WTC11 (cell line): ENCODE measurements at regions not wholly inside any gene's neighbourhood (a gene's known extent, or its start where the extent isn't known, plus 50 kb on each side); places are given as distances from the start of the nearest gene placed in this dataset.
"Not testable (repeated sequence)": the region's sequence is repeated elsewhere in the genome, so short reads cannot be mapped to it uniquely, and the experiment has no call there.

ENCODE experiments used
- ATAC-seq: fragments of 200-7000 bp; cut with Tn5 transposase; 2 replicates; pipeline ENCODE4 v1.10.0; 2021; ENCODE audit warnings: mild to moderate bottlenecking, moderate library complexity
- CTCF ChIA-PET: fragments of 300-600 bp; sonication (Branson Sonifier 250); formaldehyde crosslinking; loops from one replicate; lab custom pipeline; 2021; ENCODE audit warnings: antibody characterized with exemption; lab: Charles Lee
- POLR2A ChIA-PET: fragments of 350-600 bp; sonication (Branson Sonifier 250); formaldehyde crosslinking; loops from one replicate; lab custom pipeline; 2021; ENCODE audit warnings: antibody characterized with exemption; lab: Charles Lee
- DNase-seq: peaks from one replicate; pipeline ENCODE4 v3.0.0; 2021; ENCODE audit warnings: low spot score
- H3K27ac Mint-ChIP-seq: 2 replicates; pipeline ENCODE4 v1.8.0; 2021; ENCODE audit warnings: mixed read lengths
- H3K27me3 Mint-ChIP-seq: 2 replicates; pipeline ENCODE4 v1.8.0; 2021; ENCODE audit warnings: low read depth, mild to moderate bottlenecking, moderate library complexity, mixed read lengths
- H3K36me3 Mint-ChIP-seq: 2 replicates; pipeline ENCODE4 v1.8.0; 2021; ENCODE audit warnings: mixed read lengths
- H3K4me1 Mint-ChIP-seq: 2 replicates; pipeline ENCODE4 v1.8.0; 2022; ENCODE audit warnings: mixed read lengths
- H3K4me3 Mint-ChIP-seq: 2 replicates; pipeline ENCODE4 v1.8.0; 2021; ENCODE audit warnings: mild to moderate bottlenecking, moderate library complexity, mixed read lengths
- H3K9me3 Mint-ChIP-seq: 2 replicates; pipeline ENCODE4 v1.8.0; 2021; ENCODE audit warnings: mixed read lengths
- CBFB ChIP-seq: sonication (generic); formaldehyde crosslinking; IDR thresholded peaks from 2 replicates; pipeline ENCODE4 v1.8.1; 2022; ENCODE audit warnings: mild to moderate bottlenecking, low read depth, missing genetic modification reagents
- CREB1 ChIP-seq: sonication (generic); formaldehyde crosslinking; IDR thresholded peaks from 2 replicates; pipeline ENCODE4 v1.8.0; 2023; ENCODE audit warnings: mild to moderate bottlenecking, missing genetic modification reagents
- IRF2 ChIP-seq: sonication (generic); formaldehyde crosslinking; IDR thresholded peaks from 2 replicates; pipeline ENCODE4 v1.8.0; 2022; ENCODE audit warnings: low read depth, missing genetic modification reagents, borderline replicate concordance
- NFE2L1 ChIP-seq: sonication (generic); formaldehyde crosslinking; IDR thresholded peaks from 2 replicates; pipeline ENCODE4 v1.8.1; 2023; ENCODE audit warnings: missing genetic modification reagents
- NR2C2 ChIP-seq: sonication (generic); formaldehyde crosslinking; IDR thresholded peaks from 2 replicates; pipeline ENCODE4 v1.8.0; 2022; ENCODE audit warnings: mild to moderate bottlenecking, missing genetic modification reagents
- TEAD1 ChIP-seq: sonication (generic); formaldehyde crosslinking; IDR thresholded peaks from 2 replicates; pipeline ENCODE4 v1.8.0; 2022; ENCODE audit warnings: mild to moderate bottlenecking, missing genetic modification reagents
- ZNF219 ChIP-seq: sonication (generic); formaldehyde crosslinking; IDR thresholded peaks from 2 replicates; pipeline ENCODE4 v1.8.0; 2023; ENCODE audit warnings: missing genetic modification reagents, mild to moderate bottlenecking, borderline replicate concordance
- ZNF671 ChIP-seq: fragments of 250-450 bp; sonication (Bioruptor Pico); IDR thresholded peaks from 2 replicates; pipeline ENCODE4 v1.8.0; 2021; ENCODE audit warnings: mild to moderate bottlenecking
- TF ChIP-seq, protein P1 (sequence below): sonication (generic); formaldehyde crosslinking; IDR thresholded peaks from 2 replicates; pipeline ENCODE4 v1.8.0; 2022; ENCODE audit warnings: missing genetic modification reagents
- TF ChIP-seq, protein P2 (sequence below): sonication (generic); formaldehyde crosslinking; IDR thresholded peaks from 2 replicates; pipeline ENCODE4 v1.8.0; 2022; ENCODE audit warnings: mild to moderate bottlenecking, missing genetic modification reagents
- TF ChIP-seq, protein P3 (sequence below): fragments of 250-450 bp; sonication (Bioruptor Pico); conservative IDR thresholded peaks from 2 replicates; pipeline ENCODE4 v1.9.0; 2021; ENCODE audit warnings: mild to moderate bottlenecking
- TF ChIP-seq, protein P4 (sequence below): sonication (generic); formaldehyde crosslinking; IDR thresholded peaks from 2 replicates; pipeline ENCODE4 v1.8.1; 2022; ENCODE audit warnings: mild to moderate bottlenecking, missing genetic modification reagents, moderate library complexity, borderline replicate concordance
- TF ChIP-seq, protein P5 (sequence below): sonication (generic); formaldehyde crosslinking; IDR thresholded peaks from 2 replicates; pipeline ENCODE4 v1.8.1; 2023; ENCODE audit warnings: mild to moderate bottlenecking, missing genetic modification reagents, moderate library complexity

DNA sequence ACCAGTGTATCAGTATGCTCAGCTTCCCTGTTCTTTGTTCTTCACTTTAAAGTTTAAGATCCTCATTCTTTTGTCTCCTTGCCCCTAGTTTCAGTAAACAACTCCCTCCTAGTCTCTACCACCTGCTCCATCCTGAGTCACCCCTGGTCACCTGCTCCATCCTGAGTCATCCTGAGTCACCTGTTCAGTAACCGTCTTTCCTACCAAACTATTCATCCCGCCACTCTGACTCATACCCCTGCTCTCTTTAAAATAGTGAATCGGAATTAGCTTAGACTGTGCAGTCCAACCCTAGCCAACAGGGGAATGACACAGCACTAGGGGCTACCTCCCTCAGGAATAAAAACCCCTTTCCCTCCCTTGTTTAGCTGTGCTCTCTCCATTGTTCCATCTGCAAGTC lies 888.1 kb upstream of the MDGA2 start (continued):
- TF ChIP-seq IRF2 (no peak), ZNF671 (CRISPR knock-in tag) (no peak), CREB1 (CRISPR knock-in tag) (no peak), TEAD1 (CRISPR knock-in tag) (no peak), ZNF219 (CRISPR knock-in tag) (no peak), NFE2L1 (CRISPR knock-in tag) (no peak), CBFB (CRISPR knock-in tag) (no peak), NR2C2 (CRISPR knock-in tag) (no peak)
- TF ChIP-seq, protein P1, sequence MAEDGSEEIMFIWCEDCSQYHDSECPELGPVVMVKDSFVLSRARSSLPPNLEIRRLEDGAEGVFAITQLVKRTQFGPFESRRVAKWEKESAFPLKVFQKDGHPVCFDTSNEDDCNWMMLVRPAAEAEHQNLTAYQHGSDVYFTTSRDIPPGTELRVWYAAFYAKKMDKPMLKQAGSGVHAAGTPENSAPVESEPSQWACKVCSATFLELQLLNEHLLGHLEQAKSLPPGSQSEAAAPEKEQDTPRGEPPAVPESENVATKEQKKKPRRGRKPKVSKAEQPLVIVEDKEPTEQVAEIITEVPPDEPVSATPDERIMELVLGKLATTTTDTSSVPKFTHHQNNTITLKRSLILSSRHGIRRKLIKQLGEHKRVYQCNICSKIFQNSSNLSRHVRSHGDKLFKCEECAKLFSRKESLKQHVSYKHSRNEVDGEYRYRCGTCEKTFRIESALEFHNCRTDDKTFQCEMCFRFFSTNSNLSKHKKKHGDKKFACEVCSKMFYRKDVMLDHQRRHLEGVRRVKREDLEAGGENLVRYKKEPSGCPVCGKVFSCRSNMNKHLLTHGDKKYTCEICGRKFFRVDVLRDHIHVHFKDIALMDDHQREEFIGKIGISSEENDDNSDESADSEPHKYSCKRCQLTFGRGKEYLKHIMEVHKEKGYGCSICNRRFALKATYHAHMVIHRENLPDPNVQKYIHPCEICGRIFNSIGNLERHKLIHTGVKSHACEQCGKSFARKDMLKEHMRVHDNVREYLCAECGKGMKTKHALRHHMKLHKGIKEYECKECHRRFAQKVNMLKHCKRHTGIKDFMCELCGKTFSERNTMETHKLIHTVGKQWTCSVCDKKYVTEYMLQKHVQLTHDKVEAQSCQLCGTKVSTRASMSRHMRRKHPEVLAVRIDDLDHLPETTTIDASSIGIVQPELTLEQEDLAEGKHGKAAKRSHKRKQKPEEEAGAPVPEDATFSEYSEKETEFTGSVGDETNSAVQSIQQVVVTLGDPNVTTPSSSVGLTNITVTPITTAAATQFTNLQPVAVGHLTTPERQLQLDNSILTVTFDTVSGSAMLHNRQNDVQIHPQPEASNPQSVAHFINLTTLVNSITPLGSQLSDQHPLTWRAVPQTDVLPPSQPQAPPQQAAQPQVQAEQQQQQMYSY: no peak
- TF ChIP-seq, protein P2, sequence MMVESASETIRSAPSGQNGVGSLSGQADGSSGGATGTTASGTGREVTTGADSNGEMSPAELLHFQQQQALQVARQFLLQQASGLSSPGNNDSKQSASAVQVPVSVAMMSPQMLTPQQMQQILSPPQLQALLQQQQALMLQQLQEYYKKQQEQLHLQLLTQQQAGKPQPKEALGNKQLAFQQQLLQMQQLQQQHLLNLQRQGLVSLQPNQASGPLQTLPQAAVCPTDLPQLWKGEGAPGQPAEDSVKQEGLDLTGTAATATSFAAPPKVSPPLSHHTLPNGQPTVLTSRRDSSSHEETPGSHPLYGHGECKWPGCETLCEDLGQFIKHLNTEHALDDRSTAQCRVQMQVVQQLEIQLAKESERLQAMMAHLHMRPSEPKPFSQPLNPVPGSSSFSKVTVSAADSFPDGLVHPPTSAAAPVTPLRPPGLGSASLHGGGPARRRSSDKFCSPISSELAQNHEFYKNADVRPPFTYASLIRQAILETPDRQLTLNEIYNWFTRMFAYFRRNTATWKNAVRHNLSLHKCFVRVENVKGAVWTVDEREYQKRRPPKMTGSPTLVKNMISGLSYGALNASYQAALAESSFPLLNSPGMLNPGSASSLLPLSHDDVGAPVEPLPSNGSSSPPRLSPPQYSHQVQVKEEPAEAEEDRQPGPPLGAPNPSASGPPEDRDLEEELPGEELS: no peak
- TF ChIP-seq, protein P3, sequence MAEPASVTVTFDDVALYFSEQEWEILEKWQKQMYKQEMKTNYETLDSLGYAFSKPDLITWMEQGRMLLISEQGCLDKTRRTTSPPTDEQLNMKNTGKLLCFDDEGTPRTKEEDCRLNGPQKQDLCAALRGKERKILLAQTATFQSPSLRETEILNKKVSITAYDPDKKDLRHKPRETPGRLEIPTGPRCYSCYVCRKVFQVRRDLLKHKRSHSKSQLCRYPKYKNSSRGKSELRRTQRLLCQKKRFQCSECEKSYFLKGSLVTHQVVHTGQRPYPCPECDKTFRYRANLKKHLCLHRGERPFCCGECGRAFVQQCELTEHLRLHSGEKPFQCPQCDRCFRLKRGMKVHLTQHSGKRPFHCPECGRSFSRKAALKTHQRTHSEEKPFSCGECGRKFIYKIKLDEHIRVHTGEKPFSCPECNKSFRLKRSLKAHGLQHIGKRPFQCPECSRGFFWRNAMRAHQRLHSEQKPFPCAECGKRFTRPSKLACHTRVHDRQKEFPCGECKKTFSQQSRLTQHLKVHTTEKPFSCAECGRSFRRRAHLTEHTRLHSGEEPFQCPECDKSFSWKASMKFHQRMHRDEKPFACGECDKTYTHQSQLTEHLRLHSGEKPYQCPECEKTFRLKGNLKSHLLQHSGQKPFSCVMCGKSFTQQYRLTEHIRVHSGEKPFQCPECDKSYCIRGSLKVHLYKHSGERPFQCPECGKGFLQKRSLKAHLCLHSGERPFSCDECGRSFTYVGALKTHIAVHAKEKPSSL (CRISPR knock-in tag): no peak
- TF ChIP-seq, protein P4, sequence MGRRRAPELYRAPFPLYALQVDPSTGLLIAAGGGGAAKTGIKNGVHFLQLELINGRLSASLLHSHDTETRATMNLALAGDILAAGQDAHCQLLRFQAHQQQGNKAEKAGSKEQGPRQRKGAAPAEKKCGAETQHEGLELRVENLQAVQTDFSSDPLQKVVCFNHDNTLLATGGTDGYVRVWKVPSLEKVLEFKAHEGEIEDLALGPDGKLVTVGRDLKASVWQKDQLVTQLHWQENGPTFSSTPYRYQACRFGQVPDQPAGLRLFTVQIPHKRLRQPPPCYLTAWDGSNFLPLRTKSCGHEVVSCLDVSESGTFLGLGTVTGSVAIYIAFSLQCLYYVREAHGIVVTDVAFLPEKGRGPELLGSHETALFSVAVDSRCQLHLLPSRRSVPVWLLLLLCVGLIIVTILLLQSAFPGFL (CRISPR knock-in tag): no peak

DNA sequence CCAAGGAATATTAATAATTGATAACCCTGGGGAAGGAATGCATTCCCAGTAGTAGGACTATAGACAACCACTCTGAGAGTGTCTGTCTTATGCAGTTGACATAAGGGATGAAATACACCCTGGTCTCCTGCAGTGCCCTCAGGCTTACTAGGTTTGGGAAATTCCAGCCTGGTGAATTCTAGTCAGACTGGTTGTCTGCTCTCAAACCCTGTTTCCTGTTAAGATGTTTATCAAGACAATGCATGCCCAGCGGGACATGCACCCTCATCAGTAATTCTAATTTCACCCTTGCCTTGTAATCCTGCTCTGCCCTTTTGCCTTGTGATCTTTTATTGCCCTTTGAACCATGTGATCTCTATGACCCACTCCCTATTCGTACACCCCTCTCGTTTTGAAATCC lies 886.0 kb upstream of the MDGA2 start:
- H3K4me3 Mint-ChIP-seq, H3K27me3 Mint-ChIP-seq, POLR2A ChIA-PET, CTCF ChIA-PET: not testable (repeated sequence)
- peaks cover 30% of the 10 kb centered on the region for H3K36me3 Mint-ChIP-seq
- TF ChIP-seq, protein P2: peak; percentile 78; the same call in 1 of the 2 replicates
- TF ChIP-seq, protein P5, sequence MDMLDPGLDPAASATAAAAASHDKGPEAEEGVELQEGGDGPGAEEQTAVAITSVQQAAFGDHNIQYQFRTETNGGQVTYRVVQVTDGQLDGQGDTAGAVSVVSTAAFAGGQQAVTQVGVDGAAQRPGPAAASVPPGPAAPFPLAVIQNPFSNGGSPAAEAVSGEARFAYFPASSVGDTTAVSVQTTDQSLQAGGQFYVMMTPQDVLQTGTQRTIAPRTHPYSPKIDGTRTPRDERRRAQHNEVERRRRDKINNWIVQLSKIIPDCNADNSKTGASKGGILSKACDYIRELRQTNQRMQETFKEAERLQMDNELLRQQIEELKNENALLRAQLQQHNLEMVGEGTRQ (CRISPR knock-in tag): peak; percentile 74
- peak; percentile 76; the same call in 1 of the 2 replicates for TF ChIP-seq TEAD1 (CRISPR knock-in tag)
- H3K4me1 Mint-ChIP-seq: peaks cover 71% of the 10 kb centered on the region
- DNase-seq (peak; percentile 49), ATAC-seq (peak; percentile 36)
- H3K27ac Mint-ChIP-seq: peak overlapping the region; percentile 89
- peaks cover 57% of the 10 kb centered on the region for H3K9me3 Mint-ChIP-seq
